8988T (cell line): ENCODE measurements at regions not wholly inside any gene's neighbourhood (a gene's known extent, or its start where the extent isn't known, plus 50 kb on each side); places are given as distances from the start of the nearest gene placed in this dataset.

Experiments
- DNase-seq: peaks from one replicate; pipeline ENCODE4 v3.0.0; 2011

GRCh38 chr11:112403432-112403831 lies 142.8 kb upstream of the PLET1 start:
- no peak for DNase-seq

GRCh38 chr11:112404112-112404511 lies 143.5 kb upstream of the PLET1 start:
- DNase-seq, result no peak

- no peak for DNase-seq
Measured at GRCh38 chr11:112408517-112408916, 147.9 kb upstream of the PLET1 start.

DNA sequence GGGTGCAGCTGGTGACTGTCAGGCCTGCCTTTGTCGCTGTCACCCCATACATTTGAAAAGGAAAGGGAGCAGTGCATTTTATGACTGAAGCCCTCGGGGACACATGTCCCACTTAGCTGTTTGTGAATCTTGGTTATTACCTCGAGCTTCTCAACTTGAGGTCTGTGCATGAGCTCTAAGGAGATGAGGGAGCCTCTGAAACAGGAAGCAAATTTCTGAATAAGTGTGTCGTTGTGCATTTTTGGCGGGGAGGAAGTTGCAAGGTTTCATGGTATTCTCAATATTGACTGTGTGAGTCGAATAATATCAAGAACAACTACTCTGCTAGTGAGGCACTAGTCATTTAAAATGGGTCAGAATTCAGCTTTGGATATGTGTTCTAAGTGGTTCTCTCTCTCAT lies 149.7 kb upstream of the PLET1 start:
- DNase-seq, result no peak

- DNase-seq, result no peak
Measured at GRCh38 chr11:112412383-112412782, 151.7 kb upstream of the PLET1 start.

- no peak for DNase-seq
Measured at GRCh38 chr11:112417339-112417738, 156.7 kb upstream of the PLET1 start.

- no peak for DNase-seq
Measured at GRCh38 chr11:112418438-112418837, 157.8 kb upstream of the PLET1 start.

DNA sequence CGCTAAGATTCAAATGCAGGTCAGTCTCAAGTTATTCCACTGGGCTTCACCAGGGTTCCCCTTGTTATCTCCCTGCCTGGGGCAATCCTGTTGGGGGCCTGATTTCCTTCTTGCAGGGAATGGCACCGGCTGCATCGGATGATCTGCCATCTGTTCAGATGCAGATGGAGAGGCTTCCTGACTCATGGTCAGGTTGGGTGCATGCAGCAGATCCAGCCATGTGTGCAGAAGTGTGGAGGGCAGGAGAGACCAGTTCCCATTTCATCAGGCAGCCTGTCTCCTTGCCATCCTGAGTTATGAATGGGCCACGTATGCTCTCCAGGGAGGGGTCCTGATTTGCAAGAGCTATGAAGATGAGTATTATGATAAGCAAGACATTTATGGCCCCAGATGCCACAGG lies 161.2 kb upstream of the PLET1 start:
- DNase-seq, result no peak

GRCh38 chr11:112425121-112425520 lies 164.5 kb upstream of the PLET1 start:
- no peak for DNase-seq

- no peak for DNase-seq
Measured at GRCh38 chr11:112437096-112437495, 176.4 kb upstream of the PLET1 start.

GRCh38 chr11:112439614-112440013 lies 179.0 kb upstream of the PLET1 start:
- DNase-seq, result no peak

DNA sequence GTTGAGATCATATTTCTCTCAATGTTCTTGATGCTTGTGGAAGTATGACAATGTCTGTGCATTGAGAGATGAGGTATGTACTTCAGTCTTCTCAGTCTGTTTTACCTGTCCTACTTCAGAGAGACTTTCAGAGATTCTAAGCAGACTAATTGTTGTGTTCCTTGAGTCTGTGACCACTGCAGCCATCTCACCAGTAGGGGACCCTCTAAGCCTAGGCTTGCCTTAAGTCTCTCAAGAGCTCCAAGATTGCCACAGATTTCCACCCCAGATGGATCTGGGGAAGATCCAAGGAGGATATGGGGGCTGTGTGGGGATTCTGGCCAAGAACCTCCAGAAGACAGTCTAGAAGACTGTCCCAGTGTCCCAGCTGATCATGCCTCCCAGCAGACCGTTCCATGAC lies 179.9 kb upstream of the PLET1 start:
- DNase-seq, result no peak

GRCh38 chr11:112448168-112448567 lies 187.5 kb upstream of the PLET1 start:
- no peak for DNase-seq

- no peak for DNase-seq
Measured at GRCh38 chr11:112448806-112449205, 188.1 kb upstream of the PLET1 start.

DNA sequence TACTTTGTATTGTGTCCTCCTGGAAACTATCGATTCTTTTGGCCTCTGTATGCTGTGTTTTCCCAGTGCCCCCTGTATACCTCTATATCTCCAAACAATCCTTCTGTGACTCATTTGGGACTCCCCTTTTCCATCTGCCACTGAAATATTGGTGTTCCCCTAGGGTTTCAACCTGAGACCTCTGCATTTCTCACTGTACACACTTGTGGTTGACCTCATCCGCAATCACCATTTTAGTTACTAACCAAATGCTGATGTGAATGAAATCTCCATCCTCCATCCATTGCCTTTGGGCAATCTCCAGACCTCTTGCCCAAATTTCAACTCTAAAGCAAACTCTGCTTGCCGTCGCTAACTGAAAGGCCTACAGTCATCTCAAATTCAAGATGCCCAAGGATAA lies 190.6 kb upstream of the PLET1 start:
- no peak for DNase-seq

- DNase-seq, result peak; percentile 28
Measured at GRCh38 chr11:112453601-112454577, 193.2 kb upstream of the PLET1 start.

DNA sequence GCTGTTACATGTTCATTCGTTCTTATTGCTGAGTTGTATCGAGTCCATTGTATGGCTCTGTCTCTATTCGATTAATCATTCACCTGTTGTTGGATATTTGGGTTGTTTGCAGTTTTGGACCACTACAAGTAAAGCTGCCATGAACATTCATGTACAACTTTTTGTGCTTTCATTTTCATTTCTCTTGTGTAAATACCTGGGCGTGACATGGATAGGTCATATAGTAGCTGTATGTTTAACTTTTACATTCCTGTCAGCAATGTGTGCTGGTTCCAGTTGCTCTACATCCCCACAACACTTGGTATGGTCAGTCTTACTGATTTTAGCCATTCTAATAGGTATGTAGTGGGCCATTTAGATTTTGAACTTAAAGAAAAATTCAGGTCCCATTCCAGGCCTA lies 194.2 kb upstream of the PLET1 start:
- DNase-seq, result no peak

DNA sequence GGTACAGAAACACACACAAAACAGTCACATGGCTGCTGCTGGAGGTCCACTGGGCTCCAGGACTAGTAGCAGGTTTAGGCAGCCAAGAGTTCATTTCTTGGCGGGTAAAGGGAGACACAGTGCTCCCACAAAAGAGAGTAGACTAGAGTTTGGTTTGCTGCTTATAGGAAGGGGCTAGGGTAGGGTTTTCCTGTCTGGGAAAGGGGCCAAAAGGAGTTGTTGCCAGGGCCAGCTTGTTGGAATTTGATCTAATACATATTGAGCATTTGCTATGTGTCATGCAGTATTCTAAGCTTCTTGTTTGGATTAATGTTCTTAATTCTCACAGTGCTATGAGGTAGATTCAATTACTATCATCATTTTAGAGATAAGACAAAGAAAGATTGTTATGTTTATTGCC lies 195.1 kb upstream of the PLET1 start:
- no peak for DNase-seq

GRCh38 chr11:112457532-112457931 lies 196.9 kb upstream of the PLET1 start:
- no peak for DNase-seq

- DNase-seq, result no peak
Measured at GRCh38 chr11:112459001-112459400, 198.3 kb upstream of the PLET1 start.

DNA sequence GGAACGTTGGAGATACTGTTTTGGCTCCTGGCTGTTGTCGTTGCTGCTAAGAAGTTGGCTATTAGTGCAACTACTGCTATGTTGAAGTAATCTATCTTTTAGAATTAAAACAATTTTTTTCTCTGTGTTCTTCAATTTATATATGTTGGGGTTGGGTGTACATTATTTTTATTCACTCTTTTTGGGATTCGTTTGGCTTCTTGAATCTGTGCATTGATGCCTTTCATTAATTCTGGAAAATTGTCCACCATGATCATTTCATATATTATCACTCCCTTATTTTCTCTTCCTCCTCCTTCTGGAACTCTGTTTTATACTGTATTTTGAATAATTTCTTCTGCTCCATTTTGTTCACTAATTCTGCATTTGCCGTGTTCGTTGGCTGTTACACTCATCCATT lies 199.5 kb upstream of the PLET1 start:
- no peak for DNase-seq

DNA sequence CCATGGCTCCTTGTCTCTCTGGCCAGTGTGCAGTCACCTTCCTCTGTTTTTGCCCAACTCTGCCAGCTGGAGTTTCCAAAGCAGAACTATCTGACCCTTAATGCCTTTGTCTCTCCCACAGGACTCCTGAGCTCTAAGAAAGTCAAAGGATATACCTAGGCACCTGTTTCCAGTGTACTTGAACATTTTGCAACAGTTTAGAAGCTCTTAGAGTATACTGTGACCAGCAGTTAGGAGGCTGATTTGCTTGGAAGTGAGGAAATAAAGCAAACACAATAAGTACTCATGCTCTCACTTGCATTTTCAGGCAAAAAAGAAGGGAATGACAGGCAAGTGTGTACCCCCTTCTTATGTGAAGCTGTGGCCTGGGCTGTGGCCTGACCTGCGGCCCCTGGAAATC lies 204.3 kb upstream of the PLET1 start:
- no peak for DNase-seq

DNA sequence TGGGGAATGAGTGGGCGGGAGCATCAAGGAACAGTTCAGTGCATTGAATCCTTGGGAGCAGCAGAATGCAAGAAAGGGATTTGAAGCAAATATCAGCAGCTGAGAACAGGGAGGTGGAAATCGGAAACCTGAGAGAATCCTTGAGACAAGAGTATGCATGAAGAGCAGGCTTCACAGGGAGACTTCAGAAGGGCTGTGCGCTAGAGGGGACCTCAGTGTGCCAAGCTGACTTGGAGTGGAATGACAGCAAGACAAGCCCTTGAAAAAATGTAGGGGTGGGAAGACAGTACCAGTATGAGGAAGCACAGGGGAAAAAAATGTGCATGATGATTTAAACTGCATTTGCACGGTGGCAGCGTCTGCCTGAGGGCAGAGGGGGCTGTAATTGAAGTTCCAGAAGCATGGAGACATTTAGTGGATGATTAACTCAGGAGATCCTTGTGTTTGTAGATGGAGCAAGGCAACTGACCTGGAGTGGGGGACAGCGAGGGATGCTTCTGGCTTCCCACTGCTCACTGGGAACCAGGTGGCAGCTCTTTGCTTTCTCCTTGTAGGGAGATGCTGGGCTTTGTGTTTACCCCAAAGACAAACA lies 204.9 kb upstream of the PLET1 start:
- DNase-seq, result no peak

GRCh38 chr11:112467721-112468120 lies 207.1 kb upstream of the PLET1 start:
- no peak for DNase-seq

- no peak for DNase-seq
Measured at GRCh38 chr11:112469376-112469775, 208.7 kb upstream of the PLET1 start.
